HT1080 (cell line): ENCODE measurements at regions not wholly inside any gene's neighbourhood (a gene's known extent, or its start where the extent isn't known, plus 50 kb on each side); places are given as distances from the start of the nearest gene placed in this dataset.

Experiments used
- DNase-seq: peaks from one replicate; pipeline ENCODE4 v3.0.0-alpha.2; 2015; ENCODE audit warnings: low read depth

GRCh38 chr6:168157272-168158212, 78.5 kb upstream of the FRMD1 start:
- DNase-seq: peak; percentile 67

GRCh38 chr6:168156742-168157265, 77.8 kb upstream of the FRMD1 start:
- no peak for DNase-seq

- DNase-seq: no peak
These were observed 77.1 kb upstream of the FRMD1 start for GRCh38 chr6:168155821-168156741.

- DNase-seq: peak; percentile 39
These were observed 76.2 kb upstream of the FRMD1 start for GRCh38 chr6:168155193-168155592.

- no peak for DNase-seq
These were observed 75.4 kb upstream of the FRMD1 start for GRCh38 chr6:168154263-168154917.

GRCh38 chr6:168153553-168153952, 74.5 kb upstream of the FRMD1 start:
- DNase-seq: no peak

- DNase-seq: no peak
These were observed 74.0 kb upstream of the FRMD1 start for GRCh38 chr6:168152980-168153379.

GRCh38 chr6:168152306-168152963, 73.4 kb upstream of the FRMD1 start:
- DNase-seq: no peak

GRCh38 chr6:168150551-168151320, 71.7 kb upstream of the FRMD1 start:
- DNase-seq: no peak

- no peak for DNase-seq
These were observed 70.0 kb upstream of the FRMD1 start for GRCh38 chr6:168149015-168149414.

GRCh38 chr6:168148231-168148849, 69.3 kb upstream of the FRMD1 start:
- no peak for DNase-seq

- DNase-seq: no peak
These were observed 68.3 kb upstream of the FRMD1 start for GRCh38 chr6:168147205-168147738.

- no peak for DNase-seq
These were observed 67.0 kb upstream of the FRMD1 start for GRCh38 chr6:168145747-168146596.

GRCh38 chr6:168139121-168139520, 60.1 kb upstream of the FRMD1 start:
- DNase-seq: no peak

- DNase-seq: no peak
These were observed 59.4 kb upstream of the FRMD1 start for GRCh38 chr6:168138436-168138835.

GRCh38 chr6:168137024-168137423, 58.0 kb upstream of the FRMD1 start:
- DNase-seq: no peak

- no peak for DNase-seq
These were observed 57.6 kb upstream of the FRMD1 start for GRCh38 chr6:168136622-168137021.

- DNase-seq: no peak
These were observed 57.0 kb upstream of the FRMD1 start for GRCh38 chr6:168136001-168136400.
